Ishikawa (cell line): ENCODE measurements at regions not wholly inside any gene's neighbourhood (a gene's known extent, or its start where the extent isn't known, plus 50 kb on each side); places are given as distances from the start of the nearest gene placed in this dataset.

Experiments
- CEBPB ChIP-seq: IDR thresholded peaks from 2 replicates; pipeline ENCODE4 v1.6.1; 2012
- CREB1 ChIP-seq: IDR thresholded peaks from 2 replicates; pipeline ENCODE4 v1.6.1; 2012; ENCODE audit warnings: low read depth
- EGR1 ChIP-seq: IDR thresholded peaks from 2 replicates; pipeline ENCODE4 v1.6.1; 2012
- EP300 ChIP-seq: IDR thresholded peaks from 2 replicates; pipeline ENCODE4 v1.6.1; 2012; ENCODE audit warnings: borderline replicate concordance
- FOXM1 ChIP-seq: IDR thresholded peaks from 2 replicates; pipeline ENCODE4 v1.6.1; 2012; ENCODE audit warnings: low read depth, borderline replicate concordance
- MAX ChIP-seq: IDR thresholded peaks from 2 replicates; pipeline ENCODE4 v1.6.1; 2012
- NFIC ChIP-seq: IDR thresholded peaks from 2 replicates; pipeline ENCODE4 v1.6.1; 2012
- RAD21 ChIP-seq: IDR thresholded peaks from 2 replicates; pipeline ENCODE4 v1.6.1; 2012; ENCODE audit warnings: low read depth
- REST ChIP-seq: IDR thresholded peaks from 2 replicates; pipeline ENCODE4 v1.6.1; 2012; ENCODE audit warnings: low read depth, mild to moderate bottlenecking
- TAF1 ChIP-seq: IDR thresholded peaks from 2 replicates; pipeline ENCODE4 v1.6.1; 2012; ENCODE audit warnings: low read depth, mild to moderate bottlenecking
- TCF12 ChIP-seq: IDR thresholded peaks from 2 replicates; pipeline ENCODE4 v1.6.1; 2012; ENCODE audit warnings: low read depth
- TEAD4 ChIP-seq: IDR thresholded peaks from 2 replicates; pipeline ENCODE4 v1.6.1; 2012
- USF1 ChIP-seq: IDR thresholded peaks from 2 replicates; pipeline ENCODE4 v1.6.1; 2012
- ZBTB7A ChIP-seq: IDR thresholded peaks from 2 replicates; pipeline ENCODE4 v1.6.1; 2012; ENCODE audit warnings: low read depth

GRCh38 chr16:85324488-85324887 is 212.2 kb upstream of the CIBAR2 start:
- TF ChIP-seq TAF1 = no peak
- no peak for TF ChIP-seq CEBPB
- no peak for TF ChIP-seq EP300
- TF ChIP-seq CREB1 = no peak
- no peak for TF ChIP-seq TCF12
- TF ChIP-seq REST = no peak
- TF ChIP-seq RAD21 = no peak
- TF ChIP-seq EGR1 = no peak
- TF ChIP-seq FOXM1 = no peak
- TF ChIP-seq TEAD4 = no peak
- TF ChIP-seq MAX = no peak
- no peak for TF ChIP-seq USF1
- no peak for TF ChIP-seq NFIC
- no peak for TF ChIP-seq ZBTB7A
